Keratinocyte (primary cell): ENCODE measurements at regions not wholly inside any gene's neighbourhood (a gene's known extent, or its start where the extent isn't known, plus 50 kb on each side); places are given as distances from the start of the nearest gene placed in this dataset.

Experiments
- DNase-seq: peaks from one replicate; pipeline ENCODE4 v3.0.0-alpha.2; 2011; ENCODE audit warnings: low read depth, missing footprints, low spot score
- FAIRE-seq: peaks from 2 replicates; lab custom pipeline; 2011; peaks lifted over from hg19 to GRCh38; lab: Jason Lieb, UNC
- H2AFZ ChIP-seq: 2 replicates; pipeline ENCODE4 v1.6.0; 2012; ENCODE audit warnings: low read length, control low read depth, inconsistent platforms; ENCODE audit not compliant: control insufficient read depth
- H3K27ac ChIP-seq: 2 replicates; pipeline ENCODE4 v1.5.1; 2011; ENCODE audit warnings: low read length; ENCODE audit not compliant: control insufficient read depth, insufficient read depth
- H3K27me3 ChIP-seq: 3 replicates; pipeline ENCODE4 v1.6.0; 2011; ENCODE audit warnings: low read length; ENCODE audit not compliant: control insufficient read depth, insufficient read depth; ENCODE audit errors: extremely low read depth
- H3K36me3 ChIP-seq, 2 experiments: 2 replicates in 1 of 2; 3 replicates in 1 of 2; pipeline ENCODE4 v1.5.1; 2011; ENCODE audit warnings: low read length in 2 of 2, mild to moderate bottlenecking in 1 of 2; ENCODE audit not compliant: control insufficient read depth in 2 of 2, insufficient read depth in 2 of 2; ENCODE audit errors: extremely low read depth in 1 of 2
- H3K4me1 ChIP-seq: 3 replicates; pipeline ENCODE4 v1.5.1; 2011; ENCODE audit warnings: low read length; ENCODE audit not compliant: control insufficient read depth, insufficient read depth; ENCODE audit errors: extremely low read depth
- H3K4me2 ChIP-seq: 3 replicates; pipeline ENCODE4 v1.6.0; 2011; ENCODE audit warnings: low read depth, low read length; ENCODE audit not compliant: control insufficient read depth, insufficient read depth; ENCODE audit errors: extremely low read depth
- H3K4me3 ChIP-seq, 3 experiments: fragments of 200-600 bp in 1 of 3; sonication (generic) in 1 of 3; 2 replicates in 2 of 3; 3 replicates in 1 of 3; pipeline ENCODE4 v1.5.1; 2011 to 2016; ENCODE audit warnings: low read length in 3 of 3, mild to moderate bottlenecking in 3 of 3, control low read depth in 2 of 3, inconsistent platforms in 1 of 3, low read depth in 1 of 3, mixed read lengths in 1 of 3, mixed run types in 1 of 3, moderate library complexity in 1 of 3; ENCODE audit not compliant: control insufficient read depth in 2 of 3, insufficient read depth in 2 of 3; ENCODE audit errors: extremely low read depth in 1 of 3
- H3K79me2 ChIP-seq: 2 replicates; pipeline ENCODE4 v1.6.0; 2012; ENCODE audit warnings: low read length; ENCODE audit not compliant: control insufficient read depth, insufficient read depth
- H3K9ac ChIP-seq: 3 replicates; pipeline ENCODE4 v1.6.0; 2011; ENCODE audit warnings: low read length; ENCODE audit not compliant: control insufficient read depth, insufficient read depth; ENCODE audit errors: extremely low read depth
- H3K9me1 ChIP-seq: 3 replicates; pipeline ENCODE4 v1.6.0; 2011; ENCODE audit warnings: low read length; ENCODE audit not compliant: control insufficient read depth, insufficient read depth; ENCODE audit errors: extremely low read depth
- H3K9me3 ChIP-seq: 2 replicates; pipeline ENCODE4 v1.5.1; 2012; ENCODE audit warnings: low read depth, low read length; ENCODE audit not compliant: control insufficient read depth
- H4K20me1 ChIP-seq: 3 replicates; pipeline ENCODE4 v1.6.0; 2011; ENCODE audit warnings: low read length; ENCODE audit not compliant: control insufficient read depth, insufficient read depth; ENCODE audit errors: extremely low read depth
- EZH2 ChIP-seq: IDR thresholded peaks from one replicate; pipeline ENCODE4 v1.6.1; 2012; ENCODE audit warnings: inconsistent platforms, mild to moderate bottlenecking, low read length, moderate library complexity
- dilution Hi-C: fragments of 300-500 bp; cut with MboI; formaldehyde crosslinking; loops from one replicate; pipeline ENCODE4 v1.7.0; 2020; ENCODE audit warnings: low sequenced_read_pairs; ENCODE audit not compliant: extremely low pct_ligation_motif_present
- TF ChIP-seq, protein P1 (sequence below), 3 experiments: IDR thresholded peaks in 1 of 3; conservative IDR thresholded peaks in 1 of 3; optimal IDR thresholded peaks in 1 of 3; 2 replicates in 2 of 3; 3 replicates in 1 of 3; pipeline versions ENCODE3 to v1.5.1; 2011; ENCODE audit warnings: low read length in 3 of 3, mild to moderate bottlenecking in 3 of 3, moderate library complexity in 2 of 3, control low read depth in 1 of 3, inconsistent platforms in 1 of 3; ENCODE audit not compliant: insufficient read depth in 2 of 3; ENCODE audit errors: extremely low read depth in 1 of 3

DNA sequence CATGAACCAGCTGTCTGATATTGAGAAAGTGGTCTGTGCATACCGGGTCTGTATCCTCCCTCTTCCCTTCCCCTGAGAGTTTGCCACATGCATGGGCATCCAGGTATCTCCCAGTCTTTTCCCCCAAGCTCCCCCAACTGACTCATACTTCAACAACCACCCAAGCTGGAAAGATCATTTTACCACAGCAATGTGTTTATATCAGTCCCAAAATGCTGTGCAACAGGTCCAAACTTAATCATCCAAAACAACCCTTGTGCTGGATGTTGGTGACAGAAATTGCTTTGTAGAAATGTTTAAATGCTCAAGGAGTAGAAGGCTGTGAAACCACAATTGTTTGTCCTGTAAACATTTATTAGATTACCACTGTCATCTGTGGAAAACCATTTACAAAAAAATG is 286.8 kb upstream of the KLF3 start:
- Histone ChIP-seq H3K9me3 (no peaks in the 10 kb centered on the region), H4K20me1 (no peaks in the 10 kb centered on the region), H3K4me3 (no peak overlapping the region), H3K36me3 (no peaks in the 10 kb centered on the region), H3K79me2 (no peaks in the 10 kb centered on the region), H3K9ac (no peak overlapping the region), H3K27ac (no peak overlapping the region), H2AFZ (no peak overlapping the region), H3K9me1 (no peaks in the 10 kb centered on the region), H3K27me3 (no peaks in the 10 kb centered on the region), H3K4me2 (no peak overlapping the region), H3K4me1 (no peaks in the 10 kb centered on the region)
- no peak for DNase-seq
- dilution Hi-C loops, result no loop called here
- FAIRE-seq, result no peak
- TF ChIP-seq, protein P1, sequence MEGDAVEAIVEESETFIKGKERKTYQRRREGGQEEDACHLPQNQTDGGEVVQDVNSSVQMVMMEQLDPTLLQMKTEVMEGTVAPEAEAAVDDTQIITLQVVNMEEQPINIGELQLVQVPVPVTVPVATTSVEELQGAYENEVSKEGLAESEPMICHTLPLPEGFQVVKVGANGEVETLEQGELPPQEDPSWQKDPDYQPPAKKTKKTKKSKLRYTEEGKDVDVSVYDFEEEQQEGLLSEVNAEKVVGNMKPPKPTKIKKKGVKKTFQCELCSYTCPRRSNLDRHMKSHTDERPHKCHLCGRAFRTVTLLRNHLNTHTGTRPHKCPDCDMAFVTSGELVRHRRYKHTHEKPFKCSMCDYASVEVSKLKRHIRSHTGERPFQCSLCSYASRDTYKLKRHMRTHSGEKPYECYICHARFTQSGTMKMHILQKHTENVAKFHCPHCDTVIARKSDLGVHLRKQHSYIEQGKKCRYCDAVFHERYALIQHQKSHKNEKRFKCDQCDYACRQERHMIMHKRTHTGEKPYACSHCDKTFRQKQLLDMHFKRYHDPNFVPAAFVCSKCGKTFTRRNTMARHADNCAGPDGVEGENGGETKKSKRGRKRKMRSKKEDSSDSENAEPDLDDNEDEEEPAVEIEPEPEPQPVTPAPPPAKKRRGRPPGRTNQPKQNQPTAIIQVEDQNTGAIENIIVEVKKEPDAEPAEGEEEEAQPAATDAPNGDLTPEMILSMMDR (optimal IDR thresholded peaks at IDR 0.05 in 1 of 3, IDR thresholded peaks at IDR 0.05 in 1 of 3, conservative IDR thresholded peaks at IDR 0.05 in 1 of 3; ENCODE audit: extremely low read depth in 1 of 3, insufficient read depth in 2 of 3, low read length in 3 of 3), result no peak
- TF ChIP-seq EZH2, result no peak

DNA sequence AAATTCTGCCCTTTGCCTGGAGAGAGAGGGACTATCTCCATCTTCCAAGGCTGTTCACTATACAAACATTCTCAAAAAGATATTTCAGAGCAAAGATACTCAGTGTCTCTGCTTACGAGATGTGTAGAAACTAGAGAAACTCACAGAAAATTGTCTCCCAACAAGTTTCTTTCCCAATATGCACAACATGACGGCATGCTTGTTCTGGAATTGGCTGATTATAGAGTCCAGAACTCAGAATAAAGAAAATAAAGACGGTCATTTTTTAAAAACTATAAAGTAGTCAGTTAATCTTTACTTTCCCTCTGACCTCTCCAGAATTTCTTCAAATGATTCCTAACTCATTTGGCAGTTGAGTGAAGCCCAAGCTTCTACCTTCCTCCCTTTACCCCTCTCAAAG is 285.5 kb upstream of the KLF3 start:
- no peak for TF ChIP-seq EZH2
- TF ChIP-seq, protein P1 (optimal IDR thresholded peaks at IDR 0.05 in 1 of 3, IDR thresholded peaks at IDR 0.05 in 1 of 3, conservative IDR thresholded peaks at IDR 0.05 in 1 of 3; ENCODE audit: extremely low read depth in 1 of 3, insufficient read depth in 2 of 3, low read length in 3 of 3), result no peak
- Histone ChIP-seq H3K27me3 (no peaks in the 10 kb centered on the region), H3K27ac (no peak overlapping the region), H3K4me2 (no peak overlapping the region), H3K4me3 (no peak overlapping the region), H3K36me3 (no peaks in the 10 kb centered on the region), H3K4me1 (no peaks in the 10 kb centered on the region), H3K79me2 (no peaks in the 10 kb centered on the region), H2AFZ (no peak overlapping the region), H3K9me3 (no peaks in the 10 kb centered on the region), H3K9ac (no peak overlapping the region), H4K20me1 (no peaks in the 10 kb centered on the region), H3K9me1 (no peaks in the 10 kb centered on the region)
- FAIRE-seq (no peak), DNase-seq (no peak)
- dilution Hi-C loops, result no loop called here
